ENCODE measurements at regions not wholly inside any gene's neighbourhood (a gene's known extent, or its start where the extent isn't known, plus 50 kb on each side); places are given as distances from the start of the nearest gene placed in this dataset.

DNA sequence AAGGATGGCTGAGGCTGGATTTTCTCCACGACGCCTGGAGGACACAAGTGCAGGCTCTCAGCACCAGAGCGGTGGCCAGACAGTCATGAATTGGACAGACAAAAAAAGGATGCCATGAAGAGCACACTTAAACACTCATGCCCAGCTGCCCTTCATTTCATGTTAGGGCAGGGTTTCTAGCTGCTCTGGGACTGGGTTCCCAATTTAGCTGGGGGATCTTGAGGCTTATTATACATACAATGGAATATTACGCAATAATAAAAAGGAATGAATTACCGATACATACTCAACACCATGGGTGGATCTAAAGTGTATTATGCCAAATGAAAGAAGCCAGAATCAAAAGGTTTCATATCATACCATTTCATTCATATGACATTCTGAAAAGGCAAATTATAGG lies 512.1 kb upstream of the LRRC4C start:
- H2AFZ ChIP-seq (ENCODE audit: low read depth, low read length): no peak overlapping the region
- no peak for ATAC-seq (ENCODE audit: insufficient read depth, low read depth)
- no peaks in the 10 kb centered on the region for H3K9me3 ChIP-seq (ENCODE audit: insufficient read depth, low read length, severe bottlenecking)

DNA sequence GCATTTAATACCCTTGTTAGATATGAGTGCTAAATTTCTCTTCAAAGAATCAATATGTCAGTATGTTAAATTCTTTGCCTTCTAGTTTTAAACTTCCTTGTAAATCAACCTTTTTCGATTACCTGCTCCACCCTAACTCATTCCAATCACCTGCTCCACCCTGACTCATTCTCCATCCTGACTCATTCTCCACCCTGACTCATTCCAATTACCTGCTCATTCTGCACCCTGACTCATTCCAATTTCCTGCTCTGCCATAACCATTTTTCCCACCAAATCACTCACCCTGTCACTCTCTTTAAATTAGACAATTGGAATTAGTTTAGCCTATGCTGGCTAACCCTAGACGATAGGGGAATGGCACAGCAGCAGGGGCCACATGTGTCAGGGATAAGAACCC lies 519.5 kb upstream of the LRRC4C start:
- ATAC-seq (ENCODE audit: insufficient read depth, low read depth) (no peak), DNase-seq (no peak)
- no peaks in the 10 kb centered on the region for H3K27me3 ChIP-seq (ENCODE audit: insufficient read depth, low read length, poor library complexity)
- no peak overlapping the region for H3K9ac ChIP-seq (ENCODE audit: low read depth, low read length)
- no peaks in the 10 kb centered on the region for H3K4me1 ChIP-seq (ENCODE audit: insufficient read depth, low read length)
- no peak overlapping the region for H3K4me3 ChIP-seq (ENCODE audit: low read depth in 1 of 2, low read length in 2 of 2)
- no peaks in the 10 kb centered on the region for H4K20me1 ChIP-seq (ENCODE audit: insufficient read depth, low read length)
- no peak overlapping the region for H3K4me2 ChIP-seq (ENCODE audit: insufficient read depth, low read length)
- H3K27ac ChIP-seq (ENCODE audit: low read length): no peak overlapping the region
- no peak for TF ChIP-seq EZH2 (IDR thresholded peaks at IDR 0.05; ENCODE audit: borderline replicate concordance, low read depth, low read length, severe bottlenecking)
- TF ChIP-seq, protein P1, sequence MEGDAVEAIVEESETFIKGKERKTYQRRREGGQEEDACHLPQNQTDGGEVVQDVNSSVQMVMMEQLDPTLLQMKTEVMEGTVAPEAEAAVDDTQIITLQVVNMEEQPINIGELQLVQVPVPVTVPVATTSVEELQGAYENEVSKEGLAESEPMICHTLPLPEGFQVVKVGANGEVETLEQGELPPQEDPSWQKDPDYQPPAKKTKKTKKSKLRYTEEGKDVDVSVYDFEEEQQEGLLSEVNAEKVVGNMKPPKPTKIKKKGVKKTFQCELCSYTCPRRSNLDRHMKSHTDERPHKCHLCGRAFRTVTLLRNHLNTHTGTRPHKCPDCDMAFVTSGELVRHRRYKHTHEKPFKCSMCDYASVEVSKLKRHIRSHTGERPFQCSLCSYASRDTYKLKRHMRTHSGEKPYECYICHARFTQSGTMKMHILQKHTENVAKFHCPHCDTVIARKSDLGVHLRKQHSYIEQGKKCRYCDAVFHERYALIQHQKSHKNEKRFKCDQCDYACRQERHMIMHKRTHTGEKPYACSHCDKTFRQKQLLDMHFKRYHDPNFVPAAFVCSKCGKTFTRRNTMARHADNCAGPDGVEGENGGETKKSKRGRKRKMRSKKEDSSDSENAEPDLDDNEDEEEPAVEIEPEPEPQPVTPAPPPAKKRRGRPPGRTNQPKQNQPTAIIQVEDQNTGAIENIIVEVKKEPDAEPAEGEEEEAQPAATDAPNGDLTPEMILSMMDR (IDR thresholded peaks at IDR 0.05; ENCODE audit: borderline replicate concordance, extremely low read depth, low read length, poor library complexity, severe bottlenecking): no peak
- H3K9me3 ChIP-seq (ENCODE audit: insufficient read depth, low read length, severe bottlenecking): no peaks in the 10 kb centered on the region
- no peaks in the 10 kb centered on the region for H3K79me2 ChIP-seq (ENCODE audit: insufficient read depth, low read length)
- H2AFZ ChIP-seq (ENCODE audit: low read depth, low read length): no peak overlapping the region
- H3K36me3 ChIP-seq (ENCODE audit: insufficient read depth, low read length): no peaks in the 10 kb centered on the region

More for the DNA sequence above, 512.1 kb upstream of the LRRC4C start:
- Histone ChIP-seq H3K36me3 (ENCODE audit: insufficient read depth, low read length) (no peaks in the 10 kb centered on the region), H3K4me3 (ENCODE audit: low read depth in 1 of 2, low read length in 2 of 2) (no peak overlapping the region), H3K79me2 (ENCODE audit: insufficient read depth, low read length) (no peaks in the 10 kb centered on the region), H3K9ac (ENCODE audit: low read depth, low read length) (no peak overlapping the region), H3K4me1 (ENCODE audit: insufficient read depth, low read length) (no peaks in the 10 kb centered on the region), H4K20me1 (ENCODE audit: insufficient read depth, low read length) (no peaks in the 10 kb centered on the region), H3K27me3 (ENCODE audit: insufficient read depth, low read length, poor library complexity) (no peaks in the 10 kb centered on the region), H3K4me2 (ENCODE audit: insufficient read depth, low read length) (no peak overlapping the region), H3K27ac (ENCODE audit: low read length) (no peak overlapping the region)
- TF ChIP-seq EZH2 (IDR thresholded peaks at IDR 0.05; ENCODE audit: borderline replicate concordance, low read depth, low read length, severe bottlenecking): no peak
- TF ChIP-seq, protein P1 (IDR thresholded peaks at IDR 0.05; ENCODE audit: borderline replicate concordance, extremely low read depth, low read length, poor library complexity, severe bottlenecking): no peak
- DNase-seq: no peak

DNA sequence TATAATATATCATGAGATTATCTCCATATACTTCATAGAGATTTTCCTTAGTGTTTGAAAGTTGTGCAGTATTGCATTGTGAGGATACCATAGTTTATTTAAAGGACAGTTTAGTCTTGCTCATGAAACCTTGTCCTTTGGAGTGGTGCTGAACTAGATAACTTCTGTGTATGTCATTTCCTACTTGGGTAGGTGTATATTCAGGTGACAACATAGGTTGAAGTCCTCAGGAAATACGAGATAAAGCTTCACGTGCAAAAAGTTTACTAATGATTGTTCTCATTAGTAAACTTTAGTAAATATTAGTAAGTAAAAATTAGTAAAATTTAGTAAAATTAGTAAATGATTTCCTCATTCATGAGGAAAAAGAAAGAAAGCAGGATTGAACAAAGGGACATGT lies 521.3 kb upstream of the LRRC4C start:
- H3K79me2 ChIP-seq (ENCODE audit: insufficient read depth, low read length): no peaks in the 10 kb centered on the region
- no peak overlapping the region for H3K27ac ChIP-seq (ENCODE audit: low read length)
- no peak overlapping the region for H3K4me2 ChIP-seq (ENCODE audit: insufficient read depth, low read length)
- TF ChIP-seq, protein P1 (IDR thresholded peaks at IDR 0.05; ENCODE audit: borderline replicate concordance, extremely low read depth, low read length, poor library complexity, severe bottlenecking): no peak
- no peak for TF ChIP-seq EZH2 (IDR thresholded peaks at IDR 0.05; ENCODE audit: borderline replicate concordance, low read depth, low read length, severe bottlenecking)
- H3K9ac ChIP-seq (ENCODE audit: low read depth, low read length): no peak overlapping the region
- H3K9me3 ChIP-seq (ENCODE audit: insufficient read depth, low read length, severe bottlenecking): no peaks in the 10 kb centered on the region
- H3K4me1 ChIP-seq (ENCODE audit: insufficient read depth, low read length): no peaks in the 10 kb centered on the region
- no peak overlapping the region for H2AFZ ChIP-seq (ENCODE audit: low read depth, low read length)
- H3K36me3 ChIP-seq (ENCODE audit: insufficient read depth, low read length): no peaks in the 10 kb centered on the region
- no peak overlapping the region for H3K4me3 ChIP-seq (ENCODE audit: low read depth in 1 of 2, low read length in 2 of 2)
- H3K27me3 ChIP-seq (ENCODE audit: insufficient read depth, low read length, poor library complexity): no peaks in the 10 kb centered on the region
- ATAC-seq (ENCODE audit: insufficient read depth, low read depth) (no peak), DNase-seq (no peak)
- no peaks in the 10 kb centered on the region for H4K20me1 ChIP-seq (ENCODE audit: insufficient read depth, low read length)

DNA sequence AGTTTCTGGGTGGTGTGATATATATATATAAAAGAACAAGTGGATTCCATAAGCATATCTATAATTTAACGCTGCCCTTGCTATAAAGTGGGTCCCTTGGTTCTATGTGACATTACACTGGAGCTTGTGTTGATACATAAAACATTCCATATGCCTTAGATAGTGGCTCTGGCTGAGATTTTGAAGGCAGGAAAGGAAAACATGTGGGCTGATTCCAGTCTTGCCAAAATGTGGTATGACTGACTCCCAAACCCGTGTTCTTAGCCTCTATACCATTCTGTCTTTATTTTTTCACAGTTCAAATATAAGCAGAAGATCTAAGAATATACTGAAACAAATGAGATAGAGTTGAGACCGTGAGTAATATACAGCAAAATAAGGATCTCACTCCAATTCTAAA lies 522.8 kb upstream of the LRRC4C start:
- no peaks in the 10 kb centered on the region for H3K36me3 ChIP-seq (ENCODE audit: insufficient read depth, low read length)
- DNase-seq (no peak), ATAC-seq (ENCODE audit: insufficient read depth, low read depth) (no peak)
- no peaks in the 10 kb centered on the region for H3K79me2 ChIP-seq (ENCODE audit: insufficient read depth, low read length)
- H3K9me3 ChIP-seq (ENCODE audit: insufficient read depth, low read length, severe bottlenecking): no peaks in the 10 kb centered on the region
- H3K4me3 ChIP-seq (ENCODE audit: low read depth in 1 of 2, low read length in 2 of 2): no peak overlapping the region
- H3K27me3 ChIP-seq (ENCODE audit: insufficient read depth, low read length, poor library complexity): no peaks in the 10 kb centered on the region
- TF ChIP-seq, protein P1 (IDR thresholded peaks at IDR 0.05; ENCODE audit: borderline replicate concordance, extremely low read depth, low read length, poor library complexity, severe bottlenecking): no peak
- H3K4me2 ChIP-seq (ENCODE audit: insufficient read depth, low read length): no peak overlapping the region
- H3K27ac ChIP-seq (ENCODE audit: low read length): no peak overlapping the region
- H3K4me1 ChIP-seq (ENCODE audit: insufficient read depth, low read length): no peaks in the 10 kb centered on the region
- no peaks in the 10 kb centered on the region for H4K20me1 ChIP-seq (ENCODE audit: insufficient read depth, low read length)
- H2AFZ ChIP-seq (ENCODE audit: low read depth, low read length): no peak overlapping the region
- H3K9ac ChIP-seq (ENCODE audit: low read depth, low read length): no peak overlapping the region

Data from DND-41 (cell line).